Activated CD4-positive, alpha-beta T cell treated with anti-CD3 and anti-CD28 coated beads for 1 hour (primary cell): ENCODE measurements at regions not wholly inside any gene's neighbourhood (a gene's known extent, or its start where the extent isn't known, plus 50 kb on each side); places are given as distances from the start of the nearest gene placed in this dataset.

Experiments used
- DNase-seq: peaks from one replicate; pipeline ENCODE4 v3.0.0-alpha.2; 2020

DNA sequence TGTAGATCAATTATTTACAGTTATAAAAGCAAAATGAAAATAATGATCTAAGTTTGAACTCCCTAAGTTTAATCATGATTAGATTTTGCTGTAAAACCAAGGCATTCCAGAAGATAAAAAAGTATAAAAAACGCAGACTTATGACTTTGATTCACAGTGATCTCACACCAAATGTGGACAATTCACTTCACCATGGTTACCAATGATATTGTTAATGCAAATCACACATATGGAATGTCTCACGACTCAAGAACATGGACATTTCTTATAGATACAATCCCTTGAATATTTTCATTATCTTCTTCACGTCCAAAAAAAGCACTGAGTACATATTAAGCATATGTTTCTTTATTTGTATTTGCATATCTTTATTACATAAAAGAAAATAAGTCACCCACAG, 1054.2 kb downstream of the NAALADL2 start:
- no peak for DNase-seq

DNA sequence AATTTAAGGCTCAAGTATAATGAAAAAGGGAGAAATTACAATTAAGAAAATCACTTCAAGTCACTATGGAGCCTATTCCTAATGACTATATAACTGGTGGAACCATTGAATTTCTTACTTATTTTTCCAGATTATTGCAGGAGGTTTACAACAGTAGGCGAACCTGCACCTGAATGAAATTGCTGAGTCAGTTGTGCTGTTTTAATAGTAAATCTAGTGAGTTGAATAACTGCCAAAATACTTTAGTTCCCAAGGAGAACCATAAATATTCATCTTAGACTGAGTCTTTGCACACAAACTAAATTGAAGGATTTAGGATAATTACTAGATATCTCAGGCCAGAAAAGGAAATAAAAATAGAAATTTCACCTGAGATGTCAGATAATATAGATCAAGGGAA, 1052.8 kb downstream of the NAALADL2 start:
- DNase-seq: no peak

GRCh38 chr3:175902226-175902625, 1043.1 kb downstream of the NAALADL2 start:
- no peak for DNase-seq

GRCh38 chr3:175898194-175898593, 1039.1 kb downstream of the NAALADL2 start:
- DNase-seq: no peak

GRCh38 chr3:175896655-175897054, 1037.5 kb downstream of the NAALADL2 start:
- no peak for DNase-seq

- DNase-seq: no peak
Measured at GRCh38 chr3:175895731-175896130, 1036.6 kb downstream of the NAALADL2 start.

- no peak for DNase-seq
Measured at GRCh38 chr3:175893566-175893965, 1034.4 kb downstream of the NAALADL2 start.

GRCh38 chr3:175890066-175890465, 1030.9 kb downstream of the NAALADL2 start:
- DNase-seq: no peak

- DNase-seq: no peak
Measured at GRCh38 chr3:175885231-175885766, 1026.2 kb downstream of the NAALADL2 start.

- no peak for DNase-seq
Measured at GRCh38 chr3:175879417-175879816, 1020.3 kb downstream of the NAALADL2 start.

- DNase-seq: no peak
Measured at GRCh38 chr3:175869404-175869803, 1010.3 kb downstream of the NAALADL2 start.

DNA sequence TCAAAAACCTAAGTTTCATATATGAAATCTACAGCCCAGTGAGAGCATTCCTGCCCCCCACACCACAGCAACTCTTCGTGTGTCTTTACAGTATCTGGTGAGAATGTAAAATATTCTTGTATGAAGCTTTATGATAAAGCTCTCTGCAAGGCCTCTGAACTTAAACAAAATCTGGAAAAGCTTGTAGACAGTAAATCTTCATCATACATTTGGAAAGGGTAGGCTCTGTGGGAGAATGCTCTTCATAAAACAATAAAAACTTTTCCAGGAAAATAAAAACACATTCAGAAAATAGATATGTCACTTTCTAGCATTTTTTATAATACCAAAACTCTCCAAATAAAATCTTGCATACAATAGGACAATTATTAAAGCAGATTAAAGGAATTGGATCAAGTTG, 1009.5 kb downstream of the NAALADL2 start:
- DNase-seq: no peak

- DNase-seq: no peak
Measured at GRCh38 chr3:175865724-175866123, 1006.6 kb downstream of the NAALADL2 start.

GRCh38 chr3:175861916-175862315, 1002.8 kb downstream of the NAALADL2 start:
- no peak for DNase-seq
